Neuron (in vitro differentiated cells): ENCODE measurements at regions not wholly inside any gene's neighbourhood (a gene's known extent, or its start where the extent isn't known, plus 50 kb on each side); places are given as distances from the start of the nearest gene placed in this dataset.
A peak's percentile ranks its signal among the peaks of the same experiment; 100 is the strongest.
"Not testable (repeated sequence)": the region's sequence is repeated elsewhere in the genome, so short reads cannot be mapped to it uniquely, and the experiment has no call there.

Source experiments
- H2AFZ ChIP-seq: one replicate; pipeline ENCODE4 v1.6.1; 2013; ENCODE audit warnings: low read depth, mild to moderate bottlenecking, inconsistent platforms, low read length, moderate library complexity
- H3K27me3 ChIP-seq: one replicate; pipeline ENCODE4 v1.6.1; 2013; ENCODE audit warnings: low read length; ENCODE audit not compliant: insufficient read depth
- H3K36me3 ChIP-seq: one replicate; pipeline ENCODE4 v1.6.1; 2013; ENCODE audit warnings: low read length; ENCODE audit not compliant: insufficient read depth
- H3K4me1 ChIP-seq: one replicate; pipeline ENCODE4 v1.6.1; 2013; ENCODE audit warnings: low read length; ENCODE audit not compliant: insufficient read depth
- H3K4me3 ChIP-seq: 2 replicates; pipeline ENCODE4 v1.5.1; 2013; ENCODE audit warnings: mild to moderate bottlenecking, low read length, moderate library complexity
- H3K9me3 ChIP-seq: one replicate; pipeline ENCODE4 v1.6.1; 2013; ENCODE audit warnings: low read length

GRCh38 chr13:65307056-65307455 lies 1923.1 kb downstream of the PCDH9 start:
- peaks cover 4% of the 10 kb centered on the region for H3K9me3 ChIP-seq
- no peaks in the 10 kb centered on the region for H3K36me3 ChIP-seq
- H3K4me3 ChIP-seq: no peak overlapping the region
- H2AFZ ChIP-seq: no peak overlapping the region
- no peaks in the 10 kb centered on the region for H3K4me1 ChIP-seq
- H3K27me3 ChIP-seq: no peaks in the 10 kb centered on the region

- H2AFZ ChIP-seq: no peak overlapping the region
- no peaks in the 10 kb centered on the region for H3K9me3 ChIP-seq
- H3K36me3 ChIP-seq: no peaks in the 10 kb centered on the region
- H3K4me1 ChIP-seq: no peaks in the 10 kb centered on the region
- no peaks in the 10 kb centered on the region for H3K27me3 ChIP-seq
- no peak overlapping the region for H3K4me3 ChIP-seq
Observed at GRCh38 chr13:65302691-65303090, 1927.4 kb downstream of the PCDH9 start.

- Histone ChIP-seq H3K4me3 (no peak overlapping the region), H3K27me3 (no peaks in the 10 kb centered on the region), H3K4me1 (no peaks in the 10 kb centered on the region), H3K36me3 (no peaks in the 10 kb centered on the region), H2AFZ (no peak overlapping the region), H3K9me3 (no peaks in the 10 kb centered on the region)
Observed at GRCh38 chr13:65301506-65301905, 1928.6 kb downstream of the PCDH9 start.

GRCh38 chr13:65300220-65300619 lies 1929.9 kb downstream of the PCDH9 start:
- H3K9me3 ChIP-seq: no peaks in the 10 kb centered on the region
- no peak overlapping the region for H2AFZ ChIP-seq
- H3K27me3 ChIP-seq: no peaks in the 10 kb centered on the region
- H3K4me1 ChIP-seq: no peaks in the 10 kb centered on the region
- H3K36me3 ChIP-seq: no peaks in the 10 kb centered on the region
- H3K4me3 ChIP-seq: no peak overlapping the region

GRCh38 chr13:65293530-65294198 lies 1936.5 kb downstream of the PCDH9 start:
- Histone ChIP-seq H3K4me3 (no peak overlapping the region), H3K27me3 (no peaks in the 10 kb centered on the region), H3K9me3 (no peaks in the 10 kb centered on the region), H3K36me3 (no peaks in the 10 kb centered on the region), H3K4me1 (peaks cover 9% of the 10 kb centered on the region), H2AFZ (no peak overlapping the region)

GRCh38 chr13:65292488-65292901 lies 1937.6 kb downstream of the PCDH9 start:
- Histone ChIP-seq H3K36me3 (no peaks in the 10 kb centered on the region), H3K9me3 (no peaks in the 10 kb centered on the region), H3K4me1 (peaks cover 9% of the 10 kb centered on the region), H3K4me3 (no peak overlapping the region), H2AFZ (peak overlapping the region; percentile 89), H3K27me3 (no peaks in the 10 kb centered on the region)

GRCh38 chr13:65287405-65287804 lies 1942.7 kb downstream of the PCDH9 start:
- Histone ChIP-seq H3K4me1 (peaks cover 5% of the 10 kb centered on the region), H3K9me3 (no peaks in the 10 kb centered on the region), H3K36me3 (no peaks in the 10 kb centered on the region), H2AFZ (no peak overlapping the region), H3K27me3 (no peaks in the 10 kb centered on the region), H3K4me3 (no peak overlapping the region)

- Histone ChIP-seq H3K27me3 (no peaks in the 10 kb centered on the region), H3K9me3 (no peaks in the 10 kb centered on the region), H3K4me3 (no peak overlapping the region), H2AFZ (no peak overlapping the region), H3K36me3 (no peaks in the 10 kb centered on the region), H3K4me1 (no peaks in the 10 kb centered on the region)
Observed at GRCh38 chr13:65275838-65276630, 1954.1 kb downstream of the PCDH9 start.

GRCh38 chr13:65275108-65275507 lies 1955.0 kb downstream of the PCDH9 start:
- no peak overlapping the region for H3K4me3 ChIP-seq
- H2AFZ ChIP-seq: no peak overlapping the region
- H3K36me3 ChIP-seq: no peaks in the 10 kb centered on the region
- no peaks in the 10 kb centered on the region for H3K9me3 ChIP-seq
- H3K4me1 ChIP-seq: no peaks in the 10 kb centered on the region
- no peaks in the 10 kb centered on the region for H3K27me3 ChIP-seq

GRCh38 chr13:65273811-65274420 lies 1956.2 kb downstream of the PCDH9 start:
- H3K36me3 ChIP-seq, H2AFZ ChIP-seq, H3K27me3 ChIP-seq, H3K9me3 ChIP-seq, H3K4me1 ChIP-seq, H3K4me3 ChIP-seq: not testable (repeated sequence)

- Histone ChIP-seq H3K4me3 (no peak overlapping the region), H3K4me1 (no peaks in the 10 kb centered on the region), H3K9me3 (peaks cover 4% of the 10 kb centered on the region), H3K27me3 (no peaks in the 10 kb centered on the region), H3K36me3 (no peaks in the 10 kb centered on the region), H2AFZ (no peak overlapping the region)
Observed at GRCh38 chr13:65268009-65268408, 1962.1 kb downstream of the PCDH9 start.

GRCh38 chr13:65265988-65266387 lies 1964.1 kb downstream of the PCDH9 start:
- Histone ChIP-seq H3K9me3 (peaks cover 4% of the 10 kb centered on the region), H3K27me3 (no peaks in the 10 kb centered on the region), H3K4me1 (peaks cover 5% of the 10 kb centered on the region), H3K36me3 (no peaks in the 10 kb centered on the region), H3K4me3 (no peak overlapping the region), H2AFZ (no peak overlapping the region)

GRCh38 chr13:65264066-65264465 lies 1966.1 kb downstream of the PCDH9 start:
- peaks cover 4% of the 10 kb centered on the region for H3K9me3 ChIP-seq
- no peaks in the 10 kb centered on the region for H3K27me3 ChIP-seq
- H3K4me3 ChIP-seq: no peak overlapping the region
- no peaks in the 10 kb centered on the region for H3K36me3 ChIP-seq
- H2AFZ ChIP-seq: no peak overlapping the region
- peaks cover 9% of the 10 kb centered on the region for H3K4me1 ChIP-seq
